Left ventricle myocardium inferior (tissue), 1 donor: ENCODE measurements at regions not wholly inside any gene's neighbourhood (a gene's known extent, or its start where the extent isn't known, plus 50 kb on each side); places are given as distances from the start of the nearest gene placed in this dataset.

Experiments used
- DNase-seq: peaks from one replicate; pipeline ENCODE4 v3.0.0-alpha.2; 2020
- H3K27ac ChIP-seq: fragments of 200-600 bp; replicated peaks from 2 replicates; pipeline ENCODE4 v1.8.0; 2021
- H3K27me3 ChIP-seq: fragments of 200-600 bp; 2 replicates; pipeline ENCODE4 v1.8.0; 2021; ENCODE audit warnings: low read depth
- H3K36me3 ChIP-seq: fragments of 200-600 bp; 2 replicates; pipeline ENCODE4 v1.8.0; 2021
- H3K4me1 ChIP-seq: fragments of 200-600 bp; 2 replicates; pipeline ENCODE4 v1.8.0; 2021
- H3K4me3 ChIP-seq: fragments of 200-600 bp; 2 replicates; pipeline ENCODE4 v1.8.0; 2021; ENCODE audit warnings: mild to moderate bottlenecking, moderate library complexity
- H3K9me3 ChIP-seq: fragments of 200-600 bp; replicated peaks from 2 replicates; pipeline ENCODE4 v1.8.0; 2021
- CTCF ChIP-seq: fragments of 200-600 bp; IDR thresholded peaks from 2 replicates; pipeline ENCODE4 v1.8.0; 2021; ENCODE audit warnings: antibody characterized with exemption, mild to moderate bottlenecking, borderline replicate concordance
- intact Hi-C: fragments of 100-400 bp; cut with micrococcal nuclease; formaldehyde crosslinking; loops from one replicate; pipeline ENCODE4 v1.11.0; 2022
- donor health status: DM: no; HTN: yes; CAD: no; lungs with severe emphysema.

GRCh38 chr9:90310521-90310876, 332.1 kb downstream of the DIRAS2 start:
- TF ChIP-seq CTCF: no peak
- DNase-seq: no peak
- Histone ChIP-seq H3K4me1 (no peaks in the 10 kb centered on the region), H3K27me3 (peaks cover 30% of the 10 kb centered on the region), H3K36me3 (no peaks in the 10 kb centered on the region), H3K9me3 (no peaks in the 10 kb centered on the region), H3K4me3 (no peak overlapping the region), H3K27ac (no peak overlapping the region)
- intact Hi-C loops: no loop called here

GRCh38 chr9:90311811-90312210, 330.8 kb downstream of the DIRAS2 start:
- no peak for DNase-seq
- no peak overlapping the region for H3K27ac ChIP-seq
- no peak for TF ChIP-seq CTCF
- no peak overlapping the region for H3K4me3 ChIP-seq
- no peaks in the 10 kb centered on the region for H3K9me3 ChIP-seq
- intact Hi-C loops: no loop called here
- no peaks in the 10 kb centered on the region for H3K4me1 ChIP-seq
- no peaks in the 10 kb centered on the region for H3K36me3 ChIP-seq
- peaks cover 26% of the 10 kb centered on the region for H3K27me3 ChIP-seq

- Histone ChIP-seq H3K36me3 (no peaks in the 10 kb centered on the region), H3K4me1 (no peaks in the 10 kb centered on the region), H3K9me3 (no peaks in the 10 kb centered on the region), H3K27ac (no peak overlapping the region), H3K4me3 (no peak overlapping the region), H3K27me3 (peaks cover 25% of the 10 kb centered on the region)
- DNase-seq: no peak
- TF ChIP-seq CTCF: no peak
- intact Hi-C loops: no loop called here
These were observed 320.3 kb downstream of the DIRAS2 start for GRCh38 chr9:90322296-90322695.

GRCh38 chr9:90325913-90326653, 316.5 kb downstream of the DIRAS2 start:
- H3K27ac ChIP-seq: no peak overlapping the region
- no peak for TF ChIP-seq CTCF
- no peaks in the 10 kb centered on the region for H3K36me3 ChIP-seq
- H3K4me1 ChIP-seq: no peaks in the 10 kb centered on the region
- H3K9me3 ChIP-seq: no peaks in the 10 kb centered on the region
- intact Hi-C loops: no loop called here
- no peak for DNase-seq
- H3K4me3 ChIP-seq: no peak overlapping the region
- H3K27me3 ChIP-seq: peaks cover 26% of the 10 kb centered on the region

GRCh38 chr9:90330231-90330630, 312.4 kb downstream of the DIRAS2 start:
- Histone ChIP-seq H3K27me3 (peaks cover 47% of the 10 kb centered on the region), H3K27ac (no peak overlapping the region), H3K4me1 (no peaks in the 10 kb centered on the region), H3K4me3 (no peak overlapping the region), H3K36me3 (no peaks in the 10 kb centered on the region), H3K9me3 (no peaks in the 10 kb centered on the region)
- TF ChIP-seq CTCF: no peak
- intact Hi-C loops: no loop called here
- no peak for DNase-seq
